ENCODE measurements at regions not wholly inside any gene's neighbourhood (a gene's known extent, or its start where the extent isn't known, plus 50 kb on each side); places are given as distances from the start of the nearest gene placed in this dataset.

GRCh38 chr9:134487066-134487710 lies 154.4 kb upstream of the COL5A1 start:
- Mint-ChIP-seq H3K4me1 (peaks cover 14% of the 10 kb centered on the region), H3K36me3 (no peaks in the 10 kb centered on the region), H3K27ac (no peak overlapping the region), H3K9me3 (no peaks in the 10 kb centered on the region), H3K4me3 (no peak overlapping the region), H3K27me3 (ENCODE audit: low read depth) (peaks cover 7% of the 10 kb centered on the region)
- DNase-seq (ENCODE audit: low spot score in 2 of 2, unreplicated experiment in 2 of 2): no peak
- no peak for TF ChIP-seq CTCF (IDR thresholded peaks at IDR 0.05; ENCODE audit: unreplicated experiment)

- Mint-ChIP-seq H3K4me1 (peaks cover 23% of the 10 kb centered on the region), H3K36me3 (no peaks in the 10 kb centered on the region), H3K27ac (no peak overlapping the region), H3K9me3 (no peaks in the 10 kb centered on the region), H3K4me3 (no peak overlapping the region), H3K27me3 (ENCODE audit: low read depth) (peaks cover 7% of the 10 kb centered on the region)
- TF ChIP-seq CTCF (IDR thresholded peaks at IDR 0.05; ENCODE audit: unreplicated experiment): no peak
- DNase-seq (ENCODE audit: low spot score in 2 of 2, unreplicated experiment in 2 of 2): peak in 1 of 2 experiments; percentile 9
These were observed 153.0 kb upstream of the COL5A1 start for GRCh38 chr9:134488331-134489280.

GRCh38 chr9:134489621-134490408 lies 151.8 kb upstream of the COL5A1 start:
- Mint-ChIP-seq H3K9me3 (no peaks in the 10 kb centered on the region), H3K4me1 (peaks cover 23% of the 10 kb centered on the region), H3K27me3 (ENCODE audit: low read depth) (peaks cover 7% of the 10 kb centered on the region), H3K4me3 (no peak overlapping the region), H3K27ac (no peak overlapping the region), H3K36me3 (no peaks in the 10 kb centered on the region)
- no peak for DNase-seq (ENCODE audit: low spot score in 2 of 2, unreplicated experiment in 2 of 2)
- TF ChIP-seq CTCF (IDR thresholded peaks at IDR 0.05; ENCODE audit: unreplicated experiment): no peak

- no peaks in the 10 kb centered on the region for H3K9me3 Mint-ChIP-seq
- H3K27me3 Mint-ChIP-seq (ENCODE audit: low read depth): peaks cover 7% of the 10 kb centered on the region
- H3K36me3 Mint-ChIP-seq: no peaks in the 10 kb centered on the region
- no peak for DNase-seq (ENCODE audit: low spot score in 2 of 2, unreplicated experiment in 2 of 2)
- peaks cover 23% of the 10 kb centered on the region for H3K4me1 Mint-ChIP-seq
- no peak for TF ChIP-seq CTCF (IDR thresholded peaks at IDR 0.05; ENCODE audit: unreplicated experiment)
- H3K27ac Mint-ChIP-seq: no peak overlapping the region
- H3K4me3 Mint-ChIP-seq: no peak overlapping the region
These were observed 151.2 kb upstream of the COL5A1 start for GRCh38 chr9:134490446-134490845.

- H3K9me3 Mint-ChIP-seq: no peaks in the 10 kb centered on the region
- peaks cover 7% of the 10 kb centered on the region for H3K27me3 Mint-ChIP-seq (ENCODE audit: low read depth)
- peaks cover 23% of the 10 kb centered on the region for H3K4me1 Mint-ChIP-seq
- H3K4me3 Mint-ChIP-seq: no peak overlapping the region
- H3K36me3 Mint-ChIP-seq: no peaks in the 10 kb centered on the region
- no peak for TF ChIP-seq CTCF (IDR thresholded peaks at IDR 0.05; ENCODE audit: unreplicated experiment)
- DNase-seq (ENCODE audit: low spot score in 2 of 2, unreplicated experiment in 2 of 2): no peak
- H3K27ac Mint-ChIP-seq: peak overlapping the region; percentile 94
These were observed 150.3 kb upstream of the COL5A1 start for GRCh38 chr9:134491196-134491835.

All from mesothelial cell of epicardium (in vitro differentiated cells).